MM.1S (cell line): ENCODE measurements at regions not wholly inside any gene's neighbourhood (a gene's known extent, or its start where the extent isn't known, plus 50 kb on each side); places are given as distances from the start of the nearest gene placed in this dataset.

ENCODE experiments used
- EZH2 ChIP-seq: fragments of 300-600 bp; sonication (generic); optimal IDR thresholded peaks from 2 replicates; pipeline ENCODE3; 2017; ENCODE audit warnings: low read depth, mild to moderate bottlenecking, antibody characterized with exemption, low read length, mixed read lengths
- EZH2phosphoT487 ChIP-seq: fragments of 300-600 bp; sonication (generic); IDR thresholded peaks from 2 replicates; pipeline ENCODE4 v1.6.1; 2018; ENCODE audit warnings: antibody characterized with exemption, low read length
- TF ChIP-seq, protein P1 (sequence below): fragments of 300-600 bp; sonication (generic); IDR thresholded peaks from 2 replicates; pipeline ENCODE4 v1.5.1; 2016; ENCODE audit warnings: antibody characterized with exemption, low read length, mixed read lengths

- TF ChIP-seq, protein P1, sequence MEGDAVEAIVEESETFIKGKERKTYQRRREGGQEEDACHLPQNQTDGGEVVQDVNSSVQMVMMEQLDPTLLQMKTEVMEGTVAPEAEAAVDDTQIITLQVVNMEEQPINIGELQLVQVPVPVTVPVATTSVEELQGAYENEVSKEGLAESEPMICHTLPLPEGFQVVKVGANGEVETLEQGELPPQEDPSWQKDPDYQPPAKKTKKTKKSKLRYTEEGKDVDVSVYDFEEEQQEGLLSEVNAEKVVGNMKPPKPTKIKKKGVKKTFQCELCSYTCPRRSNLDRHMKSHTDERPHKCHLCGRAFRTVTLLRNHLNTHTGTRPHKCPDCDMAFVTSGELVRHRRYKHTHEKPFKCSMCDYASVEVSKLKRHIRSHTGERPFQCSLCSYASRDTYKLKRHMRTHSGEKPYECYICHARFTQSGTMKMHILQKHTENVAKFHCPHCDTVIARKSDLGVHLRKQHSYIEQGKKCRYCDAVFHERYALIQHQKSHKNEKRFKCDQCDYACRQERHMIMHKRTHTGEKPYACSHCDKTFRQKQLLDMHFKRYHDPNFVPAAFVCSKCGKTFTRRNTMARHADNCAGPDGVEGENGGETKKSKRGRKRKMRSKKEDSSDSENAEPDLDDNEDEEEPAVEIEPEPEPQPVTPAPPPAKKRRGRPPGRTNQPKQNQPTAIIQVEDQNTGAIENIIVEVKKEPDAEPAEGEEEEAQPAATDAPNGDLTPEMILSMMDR = no peak
- TF ChIP-seq EZH2 (no peak), EZH2phosphoT487 (no peak)
Observed at GRCh38 chr7:29626730-29627129, 63.1 kb downstream of the PRR15 start.
